KMS-11 (cell line): ENCODE measurements at regions not wholly inside any gene's neighbourhood (a gene's known extent, or its start where the extent isn't known, plus 50 kb on each side); places are given as distances from the start of the nearest gene placed in this dataset.

Experiments
- H2AFZ ChIP-seq: fragments of 200-600 bp; sonication (generic); 2 replicates; pipeline ENCODE4 v1.6.1; 2016; ENCODE audit warnings: antibody characterized with exemption, mixed run types, low read depth
- H3K27ac ChIP-seq: fragments of 200-600 bp; sonication (generic); 2 replicates; pipeline ENCODE4 v1.6.1; 2016; ENCODE audit warnings: mild to moderate bottlenecking, mixed run types
- H3K27me3 ChIP-seq: fragments of 200-600 bp; sonication (generic); 2 replicates; pipeline ENCODE4 v1.6.1; 2017; ENCODE audit warnings: mild to moderate bottlenecking, low read depth, mixed run types, moderate library complexity; ENCODE audit not compliant: insufficient read depth
- H3K36me3 ChIP-seq: fragments of 200-600 bp; sonication (generic); 2 replicates; pipeline ENCODE4 v1.6.1; 2017; ENCODE audit warnings: mild to moderate bottlenecking, mixed run types; ENCODE audit not compliant: insufficient read depth
- H3K4me1 ChIP-seq: fragments of 200-600 bp; sonication (generic); 2 replicates; pipeline ENCODE4 v1.6.1; 2016; ENCODE audit warnings: mild to moderate bottlenecking, low read depth, mixed run types; ENCODE audit not compliant: poor library complexity, severe bottlenecking
- H3K4me2 ChIP-seq: fragments of 200-600 bp; sonication (generic); 2 replicates; pipeline ENCODE4 v1.7.0; 2016; ENCODE audit warnings: mild to moderate bottlenecking, mixed run types
- H3K4me3 ChIP-seq: fragments of 200-600 bp; sonication (generic); IDR thresholded peaks from 2 replicates; pipeline ENCODE4 v1.6.1; 2017; ENCODE audit warnings: low read depth, low read length, mixed read lengths; ENCODE audit not compliant: insufficient read depth
- H3K79me2 ChIP-seq: fragments of 200-600 bp; sonication (generic); 2 replicates; pipeline ENCODE4 v1.6.1; 2016; ENCODE audit warnings: low read depth, mixed run types; ENCODE audit not compliant: insufficient read depth
- H3K9ac ChIP-seq: fragments of 200-600 bp; sonication (generic); 2 replicates; pipeline ENCODE4 v1.6.1; 2016; ENCODE audit warnings: mild to moderate bottlenecking, mixed run types
- H4K20me1 ChIP-seq: fragments of 200-600 bp; sonication (generic); 2 replicates; pipeline ENCODE4 v1.6.1; 2016; ENCODE audit warnings: mild to moderate bottlenecking, mixed run types; ENCODE audit not compliant: insufficient read depth
- CTCF ChIP-seq: fragments of 200-600 bp; sonication (generic); conservative IDR thresholded peaks from 2 replicates; pipeline ENCODE4 v1.6.1; 2017; ENCODE audit warnings: low read depth, mild to moderate bottlenecking, antibody characterized with exemption, low read length, moderate library complexity, mixed read lengths

GRCh38 chr5:57665146-57665936 is 182.7 kb upstream of the ACTBL2 start:
- no peak overlapping the region for H3K4me3 ChIP-seq
- H2AFZ ChIP-seq, result no peak overlapping the region
- no peaks in the 10 kb centered on the region for H3K4me1 ChIP-seq
- no peaks in the 10 kb centered on the region for H3K27me3 ChIP-seq
- H3K4me2 ChIP-seq, result no peak overlapping the region
- TF ChIP-seq CTCF, result no peak
- H3K79me2 ChIP-seq, result no peaks in the 10 kb centered on the region
- no peaks in the 10 kb centered on the region for H3K36me3 ChIP-seq
- H3K9ac ChIP-seq, result no peak overlapping the region
- H4K20me1 ChIP-seq, result no peaks in the 10 kb centered on the region
- H3K27ac ChIP-seq, result no peak overlapping the region

- H3K4me1 ChIP-seq, result no peaks in the 10 kb centered on the region
- H3K79me2 ChIP-seq, result no peaks in the 10 kb centered on the region
- no peaks in the 10 kb centered on the region for H4K20me1 ChIP-seq
- no peak for TF ChIP-seq CTCF
- no peak overlapping the region for H3K27ac ChIP-seq
- no peak overlapping the region for H2AFZ ChIP-seq
- no peaks in the 10 kb centered on the region for H3K27me3 ChIP-seq
- no peaks in the 10 kb centered on the region for H3K36me3 ChIP-seq
- H3K4me3 ChIP-seq, result no peak overlapping the region
- H3K9ac ChIP-seq, result no peak overlapping the region
- H3K4me2 ChIP-seq, result no peak overlapping the region
Measured at GRCh38 chr5:57664700-57665099, 182.1 kb upstream of the ACTBL2 start.

GRCh38 chr5:57663466-57663865 is 180.9 kb upstream of the ACTBL2 start:
- Histone ChIP-seq H3K4me2 (no peak overlapping the region), H3K27me3 (no peaks in the 10 kb centered on the region), H3K36me3 (no peaks in the 10 kb centered on the region), H4K20me1 (no peaks in the 10 kb centered on the region), H3K79me2 (no peaks in the 10 kb centered on the region), H3K4me3 (no peak overlapping the region), H2AFZ (no peak overlapping the region), H3K4me1 (no peaks in the 10 kb centered on the region), H3K27ac (no peak overlapping the region), H3K9ac (no peak overlapping the region)
- no peak for TF ChIP-seq CTCF

- Histone ChIP-seq H3K36me3 (no peaks in the 10 kb centered on the region), H3K4me1 (no peaks in the 10 kb centered on the region), H3K79me2 (no peaks in the 10 kb centered on the region), H3K4me2 (no peak overlapping the region), H4K20me1 (no peaks in the 10 kb centered on the region), H2AFZ (no peak overlapping the region), H3K9ac (no peak overlapping the region), H3K27me3 (no peaks in the 10 kb centered on the region), H3K4me3 (no peak overlapping the region), H3K27ac (no peak overlapping the region)
- TF ChIP-seq CTCF, result no peak
Measured at GRCh38 chr5:57662991-57663390, 180.4 kb upstream of the ACTBL2 start.
